Stomach smooth muscle (tissue), 2 donors: ENCODE measurements at regions not wholly inside any gene's neighbourhood (a gene's known extent, or its start where the extent isn't known, plus 50 kb on each side); places are given as distances from the start of the nearest gene placed in this dataset.

Experiments used
- H3K27ac ChIP-seq: one replicate; pipeline ENCODE4 v1.7.0; 2013; ENCODE audit warnings: mild to moderate bottlenecking, low read length, inconsistent platforms
- H3K27me3 ChIP-seq, 2 donors: one replicate each; pipeline ENCODE4 v1.7.0; 2013; ENCODE audit warnings: low read length in 2 of 2; ENCODE audit not compliant: insufficient read depth in 2 of 2, control insufficient read depth in 1 of 2
- H3K36me3 ChIP-seq, 2 donors: one replicate each; pipeline ENCODE4 v1.7.0; 2013; ENCODE audit warnings: low read length in 2 of 2; ENCODE audit not compliant: control insufficient read depth in 2 of 2, insufficient read depth in 2 of 2
- H3K4me1 ChIP-seq: one replicate; pipeline ENCODE4 v1.7.0; 2013; ENCODE audit warnings: low read length; ENCODE audit not compliant: control insufficient read depth, insufficient read depth
- H3K4me3 ChIP-seq, 2 donors: one replicate each; pipeline ENCODE4 v1.7.0; 2013; ENCODE audit warnings: low read length in 2 of 2
- H3K9ac ChIP-seq, 2 donors: one replicate each; pipeline ENCODE4 v1.7.0; 2013; ENCODE audit warnings: low read length in 2 of 2, mild to moderate bottlenecking in 1 of 2
- H3K9me3 ChIP-seq, 2 donors: one replicate each; pipeline ENCODE4 v1.7.0; 2013; ENCODE audit warnings: low read length in 2 of 2; ENCODE audit not compliant: control insufficient read depth in 2 of 2
- donor health status: healthy.
- donor health status: Pancreatic carcinoma.

GRCh38 chr6:98467902-98468301 is 366.5 kb upstream of the POU3F2 start:
- Histone ChIP-seq H3K27me3 (no peaks in the 10 kb centered on the region), H3K36me3 (no peaks in the 10 kb centered on the region), H3K4me3 (no peak overlapping the region), H3K9ac (no peak overlapping the region), H3K9me3 (no peaks in the 10 kb centered on the region), H3K27ac (no peak overlapping the region), H3K4me1 (no peaks in the 10 kb centered on the region)

DNA sequence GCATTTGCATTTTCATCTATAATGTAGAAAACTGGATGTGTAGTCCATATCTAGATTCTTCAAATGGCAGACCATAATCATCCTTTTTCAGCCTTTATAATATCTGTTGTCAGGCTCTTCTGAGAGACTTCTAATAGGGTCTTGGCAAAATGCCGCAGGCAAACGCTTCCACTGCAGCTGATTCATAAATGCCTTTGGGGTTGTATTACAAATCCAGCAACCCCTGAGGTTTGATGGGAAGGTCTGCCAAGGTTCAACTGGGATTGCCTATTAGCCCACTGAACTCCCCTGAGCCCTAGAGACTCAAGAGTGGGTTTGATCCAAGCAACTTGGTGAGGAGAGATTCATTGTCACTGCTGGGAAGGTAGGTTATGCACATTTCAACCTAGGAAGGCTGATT is 365.2 kb upstream of the POU3F2 start:
- Histone ChIP-seq H3K4me3 (no peak overlapping the region), H3K27me3 (no peaks in the 10 kb centered on the region), H3K27ac (no peak overlapping the region), H3K4me1 (no peaks in the 10 kb centered on the region), H3K9ac (no peak overlapping the region), H3K9me3 (no peaks in the 10 kb centered on the region), H3K36me3 (no peaks in the 10 kb centered on the region)

DNA sequence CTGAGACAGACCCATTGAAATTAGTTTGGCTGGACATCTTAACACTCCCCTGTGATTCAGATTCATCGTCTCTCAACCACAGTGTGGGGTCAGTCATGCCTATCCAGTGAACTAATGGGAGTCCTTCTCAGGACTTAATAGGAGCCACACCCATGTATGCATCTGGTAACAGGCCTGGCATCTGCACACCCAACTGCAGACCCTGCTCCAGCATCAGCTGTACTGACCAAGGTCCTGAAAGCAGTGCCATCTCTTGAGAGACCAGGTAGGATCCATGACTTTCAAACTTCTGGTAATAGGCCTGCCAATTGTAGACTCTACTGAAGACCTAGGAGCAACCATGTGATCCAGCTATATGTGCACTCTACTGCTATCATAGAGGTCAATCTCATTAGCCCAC is 363.6 kb upstream of the POU3F2 start:
- no peaks in the 10 kb centered on the region for H3K36me3 ChIP-seq
- H3K9ac ChIP-seq: no peak overlapping the region
- no peaks in the 10 kb centered on the region for H3K9me3 ChIP-seq
- H3K27ac ChIP-seq: no peak overlapping the region
- H3K27me3 ChIP-seq: no peaks in the 10 kb centered on the region
- no peak overlapping the region for H3K4me3 ChIP-seq
- H3K4me1 ChIP-seq: no peaks in the 10 kb centered on the region

DNA sequence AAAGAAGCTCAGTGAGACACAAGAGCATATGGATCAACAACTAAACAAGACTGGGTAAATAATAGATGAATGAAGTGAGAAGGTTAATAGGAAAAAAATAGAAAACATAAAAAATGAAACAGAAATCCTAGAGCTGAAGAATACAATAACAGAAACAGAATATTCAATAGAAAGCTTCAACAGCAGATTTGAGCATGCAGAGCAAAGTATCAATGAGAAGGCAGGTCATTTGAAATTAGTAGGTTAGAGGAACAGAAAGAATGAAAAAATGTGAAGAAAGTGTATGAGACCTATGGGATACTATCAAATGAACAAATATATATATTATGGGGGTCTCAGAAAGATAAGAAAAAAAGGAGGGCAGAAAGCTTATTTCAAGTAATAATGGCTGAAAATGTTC is 362.9 kb upstream of the POU3F2 start:
- H3K4me1 ChIP-seq: no peaks in the 10 kb centered on the region
- H3K36me3 ChIP-seq: no peaks in the 10 kb centered on the region
- no peaks in the 10 kb centered on the region for H3K27me3 ChIP-seq
- no peak overlapping the region for H3K27ac ChIP-seq
- H3K9me3 ChIP-seq: no peaks in the 10 kb centered on the region
- H3K4me3 ChIP-seq: no peak overlapping the region
- no peak overlapping the region for H3K9ac ChIP-seq

GRCh38 chr6:98477231-98477630 is 357.1 kb upstream of the POU3F2 start:
- Histone ChIP-seq H3K4me3 (no peak overlapping the region), H3K4me1 (no peaks in the 10 kb centered on the region), H3K9me3 (no peaks in the 10 kb centered on the region), H3K9ac (no peak overlapping the region), H3K27me3 (no peaks in the 10 kb centered on the region), H3K27ac (no peak overlapping the region), H3K36me3 (no peaks in the 10 kb centered on the region)

DNA sequence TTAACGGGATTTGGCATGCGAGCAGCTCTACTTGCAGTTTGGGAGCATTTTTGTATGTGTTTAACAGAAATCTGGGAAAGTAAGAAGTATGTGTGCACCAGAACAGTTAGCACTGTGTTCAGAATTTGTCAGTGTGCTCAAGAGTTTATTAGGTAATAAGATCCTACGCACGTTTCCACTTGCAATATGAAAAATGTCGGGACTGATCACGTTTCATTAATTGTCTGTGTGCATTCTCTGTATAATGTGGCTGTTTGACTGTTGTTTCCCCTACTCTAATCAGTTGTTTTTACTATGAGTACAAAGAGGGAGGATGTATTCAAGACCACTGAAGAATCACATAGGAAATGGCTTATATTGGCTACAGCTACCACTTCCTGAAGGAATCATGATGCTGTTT is 349.7 kb upstream of the POU3F2 start:
- Histone ChIP-seq H3K27ac (no peak overlapping the region), H3K27me3 (no peaks in the 10 kb centered on the region), H3K9ac (no peak overlapping the region), H3K4me3 (no peak overlapping the region), H3K9me3 (no peaks in the 10 kb centered on the region), H3K36me3 (no peaks in the 10 kb centered on the region), H3K4me1 (no peaks in the 10 kb centered on the region)

GRCh38 chr6:98485593-98485992 is 348.8 kb upstream of the POU3F2 start:
- no peaks in the 10 kb centered on the region for H3K4me1 ChIP-seq
- no peaks in the 10 kb centered on the region for H3K9me3 ChIP-seq
- H3K27me3 ChIP-seq: no peaks in the 10 kb centered on the region
- H3K36me3 ChIP-seq: no peaks in the 10 kb centered on the region
- H3K27ac ChIP-seq: no peak overlapping the region
- H3K4me3 ChIP-seq: no peak overlapping the region
- no peak overlapping the region for H3K9ac ChIP-seq

- no peaks in the 10 kb centered on the region for H3K9me3 ChIP-seq
- no peaks in the 10 kb centered on the region for H3K27me3 ChIP-seq
- H3K4me1 ChIP-seq: no peaks in the 10 kb centered on the region
- no peak overlapping the region for H3K4me3 ChIP-seq
- H3K36me3 ChIP-seq: no peaks in the 10 kb centered on the region
- H3K9ac ChIP-seq: no peak overlapping the region
- H3K27ac ChIP-seq: no peak overlapping the region
Observed at GRCh38 chr6:98486057-98486456, 348.3 kb upstream of the POU3F2 start.

GRCh38 chr6:98487612-98488011 is 346.8 kb upstream of the POU3F2 start:
- no peaks in the 10 kb centered on the region for H3K4me1 ChIP-seq
- no peak overlapping the region for H3K9ac ChIP-seq
- no peaks in the 10 kb centered on the region for H3K9me3 ChIP-seq
- no peaks in the 10 kb centered on the region for H3K27me3 ChIP-seq
- H3K4me3 ChIP-seq: no peak overlapping the region
- no peak overlapping the region for H3K27ac ChIP-seq
- no peaks in the 10 kb centered on the region for H3K36me3 ChIP-seq

DNA sequence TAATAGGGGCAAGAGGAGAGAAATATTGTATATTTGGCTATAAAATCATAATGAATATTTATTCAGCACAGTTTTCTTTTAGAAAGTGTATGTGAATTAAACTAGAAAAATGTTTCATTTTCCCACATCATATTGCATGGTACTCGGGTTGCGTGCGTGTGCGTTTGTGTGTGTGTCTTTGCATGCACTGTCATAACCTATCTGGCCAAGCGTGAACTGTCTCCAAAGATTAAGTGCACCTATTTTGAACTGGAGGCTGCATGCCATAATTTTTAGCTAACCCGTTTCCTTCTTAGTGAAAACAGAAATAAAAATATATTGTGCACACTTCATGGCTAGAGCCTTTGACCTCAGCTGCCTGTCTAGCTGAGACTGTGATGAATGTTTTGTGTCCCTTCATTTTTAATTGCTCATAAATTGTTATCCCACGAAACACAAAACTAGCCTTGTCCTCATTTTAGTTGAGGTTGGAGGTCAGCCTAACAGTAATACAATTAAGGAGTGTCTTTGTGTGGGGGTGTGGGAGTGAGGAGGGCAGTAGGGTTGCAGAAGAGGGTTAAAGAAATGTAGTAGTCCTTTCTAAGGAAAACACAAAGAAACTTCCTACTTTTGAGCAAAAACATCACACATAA is 336.1 kb upstream of the POU3F2 start:
- H3K9ac ChIP-seq: no peak overlapping the region
- H3K27me3 ChIP-seq: no peaks in the 10 kb centered on the region
- no peaks in the 10 kb centered on the region for H3K36me3 ChIP-seq
- no peaks in the 10 kb centered on the region for H3K4me1 ChIP-seq
- no peaks in the 10 kb centered on the region for H3K9me3 ChIP-seq
- H3K4me3 ChIP-seq: no peak overlapping the region
- no peak overlapping the region for H3K27ac ChIP-seq

DNA sequence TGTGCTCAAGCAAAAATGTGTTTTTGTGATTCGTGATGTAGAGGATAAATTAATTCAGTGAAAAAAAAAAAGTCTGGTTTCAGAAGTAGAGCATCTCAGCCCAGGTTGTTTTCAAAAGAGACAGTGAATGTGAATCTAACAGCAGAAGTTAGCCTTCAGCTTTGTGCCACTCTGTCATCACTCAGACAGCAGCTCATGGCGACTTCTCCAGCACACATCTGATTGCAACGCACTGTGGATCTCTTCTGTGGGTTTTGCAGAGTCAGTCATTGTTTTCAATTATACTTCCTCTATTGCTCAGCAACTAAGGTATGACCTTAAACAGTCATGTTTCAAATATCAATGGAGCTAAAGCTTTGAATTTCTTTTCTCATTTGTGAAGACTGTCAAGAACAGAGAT is 335.5 kb upstream of the POU3F2 start:
- no peaks in the 10 kb centered on the region for H3K27me3 ChIP-seq
- no peak overlapping the region for H3K27ac ChIP-seq
- no peaks in the 10 kb centered on the region for H3K4me1 ChIP-seq
- H3K9ac ChIP-seq: no peak overlapping the region
- no peaks in the 10 kb centered on the region for H3K9me3 ChIP-seq
- H3K4me3 ChIP-seq: no peak overlapping the region
- no peaks in the 10 kb centered on the region for H3K36me3 ChIP-seq
